ENCODE measurements at regions not wholly inside any gene's neighbourhood (a gene's known extent, or its start where the extent isn't known, plus 50 kb on each side); places are given as distances from the start of the nearest gene placed in this dataset.

DNA sequence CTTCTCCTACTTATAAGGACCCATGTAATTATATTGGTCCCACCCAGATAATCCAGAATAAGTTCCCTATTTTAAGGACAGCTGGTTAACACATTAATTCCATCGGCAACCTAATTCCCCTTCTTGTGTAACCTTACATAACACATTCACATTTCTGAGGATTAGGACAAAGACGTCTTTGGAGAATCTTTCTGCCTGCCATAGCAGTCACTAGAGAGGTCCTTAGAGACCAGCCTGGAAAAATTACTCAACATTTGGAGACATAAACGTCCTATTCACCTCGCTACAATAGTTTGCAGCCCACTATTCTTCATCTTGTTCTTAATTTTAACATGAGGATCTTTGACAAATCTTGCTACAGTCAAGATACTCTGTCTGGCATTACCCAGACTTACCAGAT is 100.1 kb downstream of the MAFB start:
- no peak overlapping the region for H3K27ac ChIP-seq (ENCODE audit: insufficient read depth, low read depth, low read length)
- no peak for DNase-seq (ENCODE audit: low read depth, low spot score)
- ChIA-PET CTCF (no interaction called here), POLR2A (no interaction called here)
- H3K79me2 ChIP-seq (ENCODE audit: control insufficient read depth, insufficient read depth, low read length): no peaks in the 10 kb centered on the region
- no peak overlapping the region for H3K9ac ChIP-seq (replicated peaks; ENCODE audit: extremely low read depth, insufficient read depth, low read length)
- H2AFZ ChIP-seq (ENCODE audit: low read depth, low read length): no peak overlapping the region
- no peak for TF ChIP-seq GATA2 (IDR thresholded peaks at IDR 0.05; ENCODE audit: insufficient read depth, insufficient read length, low read depth, low read length)
- TF ChIP-seq EZH2 (IDR thresholded peaks at IDR 0.05; ENCODE audit: borderline replicate concordance, low read depth, low read length, severe bottlenecking): no peak
- no peak for TF ChIP-seq POLR2A (IDR thresholded peaks at IDR 0.05; ENCODE audit: low read depth, low read length)
- no peak for TF ChIP-seq CTCF (IDR thresholded peaks at IDR 0.05; ENCODE audit: extremely low read depth in 1 of 2, insufficient read depth in 1 of 2, low read depth in 1 of 2, low read length in 2 of 2)
- no peak for TF ChIP-seq POLR2AphosphoS5 (IDR thresholded peaks at IDR 0.05; ENCODE audit: insufficient read depth, low read depth, low read length)
- no peak for TF ChIP-seq JUN (IDR thresholded peaks at IDR 0.05; ENCODE audit: borderline replicate concordance, insufficient read depth, insufficient read length, low read depth)
- no peak for TF ChIP-seq MYC (IDR thresholded peaks at IDR 0.05; ENCODE audit: low read depth, low read length)
- TF ChIP-seq MAX (IDR thresholded peaks at IDR 0.05; ENCODE audit: insufficient read depth, insufficient read length): no peak
- no peak for TF ChIP-seq FOS (IDR thresholded peaks at IDR 0.05; ENCODE audit: borderline replicate concordance, insufficient read depth, low read length)
- H3K9me3 ChIP-seq (replicated peaks; ENCODE audit: control insufficient read depth, insufficient read depth, low read length): no peaks in the 10 kb centered on the region
- dilution Hi-C loops (cut with MboI; ENCODE audit: extremely low pct_ligation_motif_present, low sequenced_read_pairs) (no loop called here), intact Hi-C loops (cut with micrococcal nuclease) (no loop called here)
- no peaks in the 10 kb centered on the region for H3K9me1 ChIP-seq (replicated peaks; ENCODE audit: control insufficient read depth, extremely low read depth, insufficient read depth, low read length)
- no TSS peak for BruUV-seq (replicated peaks)
- no peaks in the 10 kb centered on the region for H4K20me1 ChIP-seq (replicated peaks; ENCODE audit: control insufficient read depth, extremely low read depth, insufficient read depth, low read length)
- H3K36me3 ChIP-seq (ENCODE audit: control insufficient read depth in 2 of 2, extremely low read depth in 1 of 2, insufficient read depth in 2 of 2, low read length in 2 of 2): no peaks in the 10 kb centered on the region
- H3K4me2 ChIP-seq (ENCODE audit: insufficient read depth, low read length): no peak overlapping the region
- H3K4me3 ChIP-seq (replicated peaks in 1 of 3; ENCODE audit: insufficient read depth in 1 of 3, low read depth in 1 of 3, low read length in 3 of 3): no peak overlapping the region
- no peak for FAIRE-seq
- H3K4me1 ChIP-seq (ENCODE audit: control insufficient read depth, extremely low read depth, insufficient read depth, low read length): no peaks in the 10 kb centered on the region
- peaks cover 0 to 2% of the 10 kb centered on the region in 2 experiments for H3K27me3 ChIP-seq (ENCODE audit: control insufficient read depth in 2 of 2, insufficient read depth in 2 of 2, low read length in 2 of 2)
